ENCODE measurements at regions not wholly inside any gene's neighbourhood (a gene's known extent, or its start where the extent isn't known, plus 50 kb on each side); places are given as distances from the start of the nearest gene placed in this dataset.

DNA sequence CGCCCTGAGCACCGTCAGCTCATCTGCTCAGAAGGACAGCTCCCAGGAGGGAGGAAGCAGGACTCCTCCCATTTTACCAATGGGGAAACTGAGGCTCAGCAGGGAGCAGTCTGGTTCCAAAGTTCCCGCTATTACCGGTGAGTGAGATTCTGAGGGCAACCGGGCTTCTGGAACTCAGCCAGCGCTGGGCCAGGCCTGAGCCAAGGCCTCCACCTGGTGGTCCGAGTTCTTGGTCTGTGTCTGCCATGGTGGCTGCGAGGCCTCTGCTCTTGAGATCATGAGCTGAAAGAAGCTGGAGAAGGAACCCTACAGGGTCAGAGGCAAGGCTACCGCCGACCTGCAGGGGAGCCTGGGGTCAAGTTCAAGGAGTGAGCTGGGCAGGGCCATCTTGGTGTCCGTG, 110.8 kb upstream of the GSE1 start:
- H3K27ac Mint-ChIP-seq = no peak overlapping the region
- H3K36me3 Mint-ChIP-seq (ENCODE audit: low read depth) = no peaks in the 10 kb centered on the region
- H3K9me3 Mint-ChIP-seq = no peaks in the 10 kb centered on the region
- H3K4me1 Mint-ChIP-seq = peaks cover 45% of the 10 kb centered on the region
- no peak overlapping the region for H3K4me3 Mint-ChIP-seq
- TF ChIP-seq CTCF (IDR thresholded peaks at IDR 0.05; ENCODE audit: unreplicated experiment in 3 of 3) = no peak
- H3K27me3 Mint-ChIP-seq (ENCODE audit: low read depth) = peaks cover 8% of the 10 kb centered on the region

DNA sequence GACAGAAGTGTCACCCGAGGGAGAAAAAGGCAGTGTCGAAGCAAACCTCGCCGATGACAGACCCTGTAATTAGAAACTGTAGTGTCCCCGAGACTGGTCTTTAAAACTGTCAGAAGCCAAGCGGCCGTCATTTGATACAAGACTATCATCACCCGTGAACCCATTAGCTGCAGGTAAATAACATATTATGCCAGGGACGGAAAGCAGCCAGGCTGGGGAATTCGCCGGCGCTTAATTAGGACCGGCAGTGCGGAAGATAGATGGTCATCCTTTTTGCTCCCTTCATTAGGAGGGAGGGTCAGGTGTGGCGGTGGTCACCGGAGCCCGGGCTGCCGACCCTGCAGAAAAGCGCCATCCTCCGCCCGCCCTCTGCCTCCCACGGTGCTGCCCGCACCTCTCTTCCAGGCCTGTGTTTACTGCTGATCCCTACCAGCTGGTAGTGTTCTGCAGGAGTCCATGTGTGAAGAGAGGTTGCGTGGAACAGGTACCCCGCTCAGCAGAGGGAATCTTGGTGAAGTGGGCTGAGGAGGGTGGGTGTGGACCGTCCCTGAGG, 109.4 kb upstream of the GSE1 start:
- Mint-ChIP-seq H3K36me3 (ENCODE audit: low read depth) (no peaks in the 10 kb centered on the region), H3K4me1 (peaks cover 41% of the 10 kb centered on the region), H3K27me3 (ENCODE audit: low read depth) (peaks cover 8% of the 10 kb centered on the region), H3K9me3 (no peaks in the 10 kb centered on the region), H3K4me3 (no peak overlapping the region), H3K27ac (no peak overlapping the region)
- no peak for TF ChIP-seq CTCF (IDR thresholded peaks at IDR 0.05; ENCODE audit: unreplicated experiment in 3 of 3)

DNA sequence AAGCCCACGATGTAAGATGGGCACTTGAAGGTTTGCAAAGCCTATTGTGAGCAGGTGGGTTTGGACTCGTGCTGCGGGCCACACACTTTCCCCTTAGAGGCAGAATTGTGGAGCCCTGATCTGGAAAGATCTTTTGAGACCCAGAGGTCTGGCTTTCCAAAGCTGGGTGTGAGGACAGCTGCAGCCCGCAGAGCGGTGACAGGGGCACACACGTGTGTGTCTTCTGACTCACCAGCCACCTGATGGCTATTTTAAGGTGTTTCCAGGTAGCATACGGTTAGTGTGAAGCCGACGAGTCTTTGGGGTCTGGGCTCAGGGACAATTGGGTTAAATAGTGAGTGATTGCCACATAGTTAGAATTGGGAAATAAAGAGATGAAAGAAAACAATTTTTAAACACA, 108.9 kb upstream of the GSE1 start:
- H3K27ac Mint-ChIP-seq = no peak overlapping the region
- no peak overlapping the region for H3K4me3 Mint-ChIP-seq
- no peaks in the 10 kb centered on the region for H3K36me3 Mint-ChIP-seq (ENCODE audit: low read depth)
- H3K27me3 Mint-ChIP-seq (ENCODE audit: low read depth) = peaks cover 8% of the 10 kb centered on the region
- no peaks in the 10 kb centered on the region for H3K9me3 Mint-ChIP-seq
- TF ChIP-seq CTCF (IDR thresholded peaks at IDR 0.05; ENCODE audit: unreplicated experiment in 3 of 3) = no peak
- H3K4me1 Mint-ChIP-seq = peaks cover 44% of the 10 kb centered on the region

- H3K36me3 Mint-ChIP-seq (ENCODE audit: low read depth) = no peaks in the 10 kb centered on the region
- H3K9me3 Mint-ChIP-seq = no peaks in the 10 kb centered on the region
These were observed 107.1 kb upstream of the GSE1 start for GRCh38 chr16:85505794-85506634.

GRCh38 chr16:85506635-85506911, 106.5 kb upstream of the GSE1 start:
- Mint-ChIP-seq H3K36me3 (ENCODE audit: low read depth) (no peaks in the 10 kb centered on the region), H3K27ac (no peak overlapping the region), H3K27me3 (ENCODE audit: low read depth) (peaks cover 13% of the 10 kb centered on the region), H3K4me1 (peaks cover 41% of the 10 kb centered on the region), H3K4me3 (no peak overlapping the region), H3K9me3 (no peaks in the 10 kb centered on the region)
- no peak for TF ChIP-seq CTCF (IDR thresholded peaks at IDR 0.05; ENCODE audit: unreplicated experiment in 3 of 3)

More at GRCh38 chr16:85505794-85506634, 107.1 kb upstream of the GSE1 start:
- Mint-ChIP-seq H3K4me3 (no peak overlapping the region), H3K4me1 (peaks cover 38% of the 10 kb centered on the region), H3K27me3 (ENCODE audit: low read depth) (peaks cover 9% of the 10 kb centered on the region), H3K27ac (no peak overlapping the region)
- TF ChIP-seq CTCF (IDR thresholded peaks at IDR 0.05; ENCODE audit: unreplicated experiment in 3 of 3) = no peak

GRCh38 chr16:85507342-85507741, 105.8 kb upstream of the GSE1 start:
- Mint-ChIP-seq H3K4me3 (no peak overlapping the region), H3K9me3 (no peaks in the 10 kb centered on the region), H3K4me1 (peaks cover 45% of the 10 kb centered on the region), H3K36me3 (ENCODE audit: low read depth) (no peaks in the 10 kb centered on the region), H3K27ac (no peak overlapping the region), H3K27me3 (ENCODE audit: low read depth) (peaks cover 13% of the 10 kb centered on the region)
- no peak for TF ChIP-seq CTCF (IDR thresholded peaks at IDR 0.05; ENCODE audit: unreplicated experiment in 3 of 3)

Measured in nephron (organoid).